Fibroblast of skin of left quadriceps (primary cell): ENCODE measurements at regions not wholly inside any gene's neighbourhood (a gene's known extent, or its start where the extent isn't known, plus 50 kb on each side); places are given as distances from the start of the nearest gene placed in this dataset.
"Not testable (repeated sequence)": the region's sequence is repeated elsewhere in the genome, so short reads cannot be mapped to it uniquely, and the experiment has no call there.

Experiments
- DNase-seq, 2 experiments: peaks; one replicate each; pipeline ENCODE4 v3.0.0-alpha.2; 2013; ENCODE audit warnings: low read depth in 2 of 2

- no peak for DNase-seq
Measured at GRCh38 chr9:761176-761792, 80.2 kb upstream of the DMRT1 start.

GRCh38 chr9:761793-762560, 79.5 kb upstream of the DMRT1 start:
- no peak for DNase-seq

- no peak for DNase-seq
Measured at GRCh38 chr9:763692-764091, 77.8 kb upstream of the DMRT1 start.

GRCh38 chr9:764105-764524, 77.4 kb upstream of the DMRT1 start:
- peak; percentile 8 to 11 for DNase-seq

GRCh38 chr9:764986-765385, 76.5 kb upstream of the DMRT1 start:
- DNase-seq: no peak

- not testable (repeated sequence) for DNase-seq
Measured at GRCh38 chr9:767061-767561, 74.4 kb upstream of the DMRT1 start.

- DNase-seq: no peak
Measured at GRCh38 chr9:776086-776485, 65.4 kb upstream of the DMRT1 start.

- no peak for DNase-seq
Measured at GRCh38 chr9:777978-778377, 63.5 kb upstream of the DMRT1 start.

GRCh38 chr9:784202-784601, 57.3 kb upstream of the DMRT1 start:
- no peak for DNase-seq

GRCh38 chr9:784916-785315, 56.6 kb upstream of the DMRT1 start:
- DNase-seq: no peak

GRCh38 chr9:785997-786396, 55.5 kb upstream of the DMRT1 start:
- no peak for DNase-seq

- no peak for DNase-seq
Measured at GRCh38 chr9:786405-786804, 55.1 kb upstream of the DMRT1 start.

GRCh38 chr9:788777-789176, 52.7 kb upstream of the DMRT1 start:
- no peak for DNase-seq
